HG03432 (cell line): ENCODE measurements at regions not wholly inside any gene's neighbourhood (a gene's known extent, or its start where the extent isn't known, plus 50 kb on each side); places are given as distances from the start of the nearest gene placed in this dataset.

Experiments used
- ATAC-seq: cut with Tn5 transposase; IDR thresholded peaks from one replicate; pipeline ENCODE4 v1.9.1; 2021; ENCODE audit warnings: mild to moderate bottlenecking, moderate library complexity; ENCODE audit not compliant: unreplicated experiment

- ATAC-seq = no peak
Observed at GRCh38 chr1:55750628-55750995, 535.4 kb upstream of the USP24 start.

GRCh38 chr1:55749975-55750627 lies 534.9 kb upstream of the USP24 start:
- ATAC-seq = no peak

GRCh38 chr1:55747408-55747841 lies 532.3 kb upstream of the USP24 start:
- no peak for ATAC-seq

GRCh38 chr1:55746710-55747109 lies 531.5 kb upstream of the USP24 start:
- ATAC-seq = no peak

- ATAC-seq = no peak
Observed at GRCh38 chr1:55741516-55741915, 526.4 kb upstream of the USP24 start.

GRCh38 chr1:55735106-55735505 lies 519.9 kb upstream of the USP24 start:
- no peak for ATAC-seq

GRCh38 chr1:55726994-55727393 lies 511.8 kb upstream of the USP24 start:
- ATAC-seq = no peak

GRCh38 chr1:55725378-55725777 lies 510.2 kb upstream of the USP24 start:
- no peak for ATAC-seq

GRCh38 chr1:55724551-55725325 lies 509.6 kb upstream of the USP24 start:
- ATAC-seq = no peak

- no peak for ATAC-seq
Observed at GRCh38 chr1:55723001-55723400, 507.8 kb upstream of the USP24 start.

- ATAC-seq = no peak
Observed at GRCh38 chr1:55720261-55720660, 505.1 kb upstream of the USP24 start.

- ATAC-seq = no peak
Observed at GRCh38 chr1:55718758-55719671, 503.9 kb upstream of the USP24 start.

- ATAC-seq = no peak
Observed at GRCh38 chr1:55717111-55717510, 501.9 kb upstream of the USP24 start.

GRCh38 chr1:55716610-55717009 lies 501.4 kb upstream of the USP24 start:
- no peak for ATAC-seq

GRCh38 chr1:55716151-55716550 lies 501.0 kb upstream of the USP24 start:
- ATAC-seq = no peak

- no peak for ATAC-seq
Observed at GRCh38 chr1:55714230-55714629, 499.1 kb upstream of the USP24 start.

- ATAC-seq = no peak
Observed at GRCh38 chr1:55713516-55713915, 498.4 kb upstream of the USP24 start.

- ATAC-seq = no peak
Observed at GRCh38 chr1:55712148-55712547, 497.0 kb upstream of the USP24 start.

- no peak for ATAC-seq
Observed at GRCh38 chr1:55708781-55709180, 493.6 kb upstream of the USP24 start.

- ATAC-seq = no peak
Observed at GRCh38 chr1:55707846-55708245, 492.7 kb upstream of the USP24 start.

GRCh38 chr1:55707196-55707595 lies 492.0 kb upstream of the USP24 start:
- ATAC-seq = no peak

GRCh38 chr1:55706397-55706796 lies 491.2 kb upstream of the USP24 start:
- no peak for ATAC-seq
